ENCODE measurements at regions not wholly inside any gene's neighbourhood (a gene's known extent, or its start where the extent isn't known, plus 50 kb on each side); places are given as distances from the start of the nearest gene placed in this dataset.

DNA sequence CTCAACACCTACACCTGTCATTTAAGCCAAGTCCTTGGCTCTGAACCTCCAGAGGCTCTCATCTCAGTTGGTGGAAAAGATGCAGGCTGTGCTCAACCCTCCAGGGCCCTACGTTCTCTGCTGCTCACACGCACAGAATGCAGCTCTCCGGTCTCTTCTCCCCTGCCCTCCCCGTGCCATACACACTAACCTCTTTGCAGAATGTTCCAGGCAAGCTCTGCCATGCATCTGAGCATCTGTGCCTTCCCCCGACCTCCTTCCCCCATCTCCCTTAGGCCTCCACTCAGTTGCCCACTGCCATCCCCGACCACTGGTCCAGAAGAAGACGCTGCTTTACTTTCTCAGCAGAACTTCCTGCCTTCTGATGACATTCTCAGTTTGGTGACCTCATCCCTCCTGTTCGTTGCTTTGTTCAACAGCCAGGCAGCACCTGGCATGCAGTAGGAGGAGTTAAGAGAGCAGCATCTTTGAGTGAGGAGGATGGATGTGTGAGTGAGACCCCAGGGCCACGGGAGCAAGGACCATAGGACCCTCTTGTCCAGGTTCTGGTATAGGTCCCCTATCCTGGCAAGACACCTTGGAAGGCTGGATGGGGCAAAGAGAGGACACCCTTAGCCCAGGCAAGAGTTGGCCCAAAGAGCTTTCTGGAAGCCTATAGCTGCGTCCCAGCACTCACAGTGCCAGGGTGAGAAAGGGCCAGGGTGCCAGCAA is 598.0 kb downstream of the BRD1 start:
- Histone ChIP-seq H3K27me3 (ENCODE audit: low read length) (no peaks in the 10 kb centered on the region), H3K27ac (ENCODE audit: low read depth, low read length) (no peak overlapping the region), H3F3A (ENCODE audit: insufficient read depth) (no peaks in the 10 kb centered on the region), H3K4me2 (ENCODE audit: low read depth, low read length, poor library complexity, severe bottlenecking) (no peak overlapping the region), H3K9me3 (ENCODE audit: insufficient read depth, low read length) (no peaks in the 10 kb centered on the region), H2AFZ (ENCODE audit: low read depth, low read length, severe bottlenecking) (no peak overlapping the region), H3K9ac (ENCODE audit: low read length) (no peak overlapping the region), H3K9me2 (replicated peaks; ENCODE audit: insufficient read depth, low read length) (no peaks in the 10 kb centered on the region), H3K36me3 (ENCODE audit: low read length) (no peaks in the 10 kb centered on the region), H3K4me3 (ENCODE audit: insufficient read depth, low read length, poor library complexity, severe bottlenecking) (no peak overlapping the region), H4K20me1 (ENCODE audit: low read depth, low read length) (no peaks in the 10 kb centered on the region), H3K79me2 (ENCODE audit: insufficient read depth, low read length) (no peaks in the 10 kb centered on the region)
- TF ChIP-seq EZH2phosphoT487 (conservative IDR thresholded peaks at IDR 0.05; ENCODE audit: low read length): no peak
- TF ChIP-seq, protein P1, sequence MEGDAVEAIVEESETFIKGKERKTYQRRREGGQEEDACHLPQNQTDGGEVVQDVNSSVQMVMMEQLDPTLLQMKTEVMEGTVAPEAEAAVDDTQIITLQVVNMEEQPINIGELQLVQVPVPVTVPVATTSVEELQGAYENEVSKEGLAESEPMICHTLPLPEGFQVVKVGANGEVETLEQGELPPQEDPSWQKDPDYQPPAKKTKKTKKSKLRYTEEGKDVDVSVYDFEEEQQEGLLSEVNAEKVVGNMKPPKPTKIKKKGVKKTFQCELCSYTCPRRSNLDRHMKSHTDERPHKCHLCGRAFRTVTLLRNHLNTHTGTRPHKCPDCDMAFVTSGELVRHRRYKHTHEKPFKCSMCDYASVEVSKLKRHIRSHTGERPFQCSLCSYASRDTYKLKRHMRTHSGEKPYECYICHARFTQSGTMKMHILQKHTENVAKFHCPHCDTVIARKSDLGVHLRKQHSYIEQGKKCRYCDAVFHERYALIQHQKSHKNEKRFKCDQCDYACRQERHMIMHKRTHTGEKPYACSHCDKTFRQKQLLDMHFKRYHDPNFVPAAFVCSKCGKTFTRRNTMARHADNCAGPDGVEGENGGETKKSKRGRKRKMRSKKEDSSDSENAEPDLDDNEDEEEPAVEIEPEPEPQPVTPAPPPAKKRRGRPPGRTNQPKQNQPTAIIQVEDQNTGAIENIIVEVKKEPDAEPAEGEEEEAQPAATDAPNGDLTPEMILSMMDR (IDR thresholded peaks at IDR 0.05; ENCODE audit: insufficient read depth, low read length, poor library complexity, severe bottlenecking): no peak

DNA sequence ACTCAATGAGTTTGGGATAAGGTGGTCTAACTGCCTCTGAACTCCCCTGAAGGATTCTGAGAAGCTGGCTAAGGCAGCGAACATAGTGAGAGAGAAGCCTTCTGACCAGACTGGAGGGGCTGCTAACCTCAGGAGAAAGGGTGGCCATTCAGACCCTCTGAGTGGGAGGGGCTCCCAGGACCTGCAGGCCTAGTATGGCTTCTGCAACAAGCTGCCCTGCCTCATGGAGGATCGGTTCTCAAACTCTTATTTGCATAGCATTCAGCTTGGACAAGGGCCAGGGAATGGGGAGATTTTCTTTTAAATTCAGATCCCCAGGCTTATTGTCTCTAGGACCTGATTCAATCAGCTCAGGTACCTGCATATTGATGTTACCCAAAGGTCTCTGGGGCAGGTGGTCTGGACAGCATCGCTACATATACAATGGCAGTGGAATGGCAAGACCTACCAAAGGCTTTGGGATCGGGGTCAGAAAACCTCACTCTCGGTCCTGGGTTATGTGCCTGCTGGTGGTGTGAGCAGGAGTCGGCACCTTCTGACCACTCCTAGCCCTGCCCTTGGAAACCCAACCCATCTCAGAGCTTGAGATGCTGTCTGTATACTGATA is 599.1 kb downstream of the BRD1 start:
- no peaks in the 10 kb centered on the region for H4K20me1 ChIP-seq (ENCODE audit: low read depth, low read length)
- H3K4me3 ChIP-seq (ENCODE audit: insufficient read depth, low read length, poor library complexity, severe bottlenecking): no peak overlapping the region
- no peak overlapping the region for H3K9ac ChIP-seq (ENCODE audit: low read length)
- no peaks in the 10 kb centered on the region for H3K36me3 ChIP-seq (ENCODE audit: low read length)
- no peaks in the 10 kb centered on the region for H3K79me2 ChIP-seq (ENCODE audit: insufficient read depth, low read length)
- no peak overlapping the region for H3K4me2 ChIP-seq (ENCODE audit: low read depth, low read length, poor library complexity, severe bottlenecking)
- H2AFZ ChIP-seq (ENCODE audit: low read depth, low read length, severe bottlenecking): no peak overlapping the region
- 0 out of 2 replicates have a peak, but pooled peaks cover under 1% of the 10 kb centered on the region for H3K27me3 ChIP-seq (ENCODE audit: low read length)
- TF ChIP-seq, protein P1 (IDR thresholded peaks at IDR 0.05; ENCODE audit: insufficient read depth, low read length, poor library complexity, severe bottlenecking): no peak
- TF ChIP-seq EZH2phosphoT487 (conservative IDR thresholded peaks at IDR 0.05; ENCODE audit: low read length): no peak
- no peaks in the 10 kb centered on the region for H3K9me3 ChIP-seq (ENCODE audit: insufficient read depth, low read length)
- no peaks in the 10 kb centered on the region for H3K9me2 ChIP-seq (replicated peaks; ENCODE audit: insufficient read depth, low read length)
- no peaks in the 10 kb centered on the region for H3F3A ChIP-seq (ENCODE audit: insufficient read depth)
- no peak overlapping the region for H3K27ac ChIP-seq (ENCODE audit: low read depth, low read length)

DNA sequence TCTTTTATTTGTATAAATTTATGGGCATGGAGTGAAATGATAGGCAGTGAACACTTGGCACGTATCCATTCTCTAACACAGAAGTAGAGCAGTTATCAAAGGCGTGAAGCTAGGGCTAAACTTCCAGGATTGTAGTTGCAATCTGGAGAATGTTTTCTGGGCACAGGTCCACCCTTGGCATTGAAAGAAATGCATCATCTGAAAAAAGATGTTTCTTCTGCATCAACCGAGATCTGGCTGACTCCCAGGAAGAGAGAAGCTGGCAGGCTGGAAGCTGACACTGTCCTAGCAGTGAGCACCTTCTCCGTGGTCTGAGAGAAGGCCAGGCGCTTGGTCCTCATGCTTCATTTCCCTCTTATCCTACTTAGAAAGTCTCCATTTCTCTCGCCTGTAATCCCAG is 600.0 kb downstream of the BRD1 start:
- H3K9me3 ChIP-seq (ENCODE audit: insufficient read depth, low read length): no peaks in the 10 kb centered on the region
- TF ChIP-seq EZH2phosphoT487 (conservative IDR thresholded peaks at IDR 0.05; ENCODE audit: low read length): no peak
- TF ChIP-seq, protein P1 (IDR thresholded peaks at IDR 0.05; ENCODE audit: insufficient read depth, low read length, poor library complexity, severe bottlenecking): no peak
- no peak overlapping the region for H3K27ac ChIP-seq (ENCODE audit: low read depth, low read length)
- no peaks in the 10 kb centered on the region for H3F3A ChIP-seq (ENCODE audit: insufficient read depth)
- H3K9ac ChIP-seq (ENCODE audit: low read length): no peak overlapping the region
- no peaks in the 10 kb centered on the region for H3K9me2 ChIP-seq (replicated peaks; ENCODE audit: insufficient read depth, low read length)
- H3K27me3 ChIP-seq (ENCODE audit: low read length): 0 out of 2 replicates have a peak, but pooled peaks cover 3% of the 10 kb centered on the region
- no peak overlapping the region for H3K4me2 ChIP-seq (ENCODE audit: low read depth, low read length, poor library complexity, severe bottlenecking)
- H3K79me2 ChIP-seq (ENCODE audit: insufficient read depth, low read length): no peaks in the 10 kb centered on the region
- no peaks in the 10 kb centered on the region for H3K36me3 ChIP-seq (ENCODE audit: low read length)
- no peak overlapping the region for H3K4me3 ChIP-seq (ENCODE audit: insufficient read depth, low read length, poor library complexity, severe bottlenecking)
- H4K20me1 ChIP-seq (ENCODE audit: low read depth, low read length): no peaks in the 10 kb centered on the region
- H2AFZ ChIP-seq (ENCODE audit: low read depth, low read length, severe bottlenecking): no peak overlapping the region
